ENCODE measurements at regions not wholly inside any gene's neighbourhood (a gene's known extent, or its start where the extent isn't known, plus 50 kb on each side); places are given as distances from the start of the nearest gene placed in this dataset.

- DNase-seq (ENCODE audit: low read depth in 2 of 2): no peak
Measured at GRCh38 chr14:49016381-49016780, 569.8 kb downstream of the RPS29 start.

GRCh38 chr14:49014476-49014875, 571.7 kb downstream of the RPS29 start:
- DNase-seq (ENCODE audit: low read depth in 2 of 2): peak in 1 of 2 experiments; percentile 1

- no peak for DNase-seq (ENCODE audit: low read depth in 2 of 2)
Measured at GRCh38 chr14:49008363-49008762, 577.8 kb downstream of the RPS29 start.

- DNase-seq (ENCODE audit: low read depth in 2 of 2): no peak
Measured at GRCh38 chr14:48991141-48991540, 595.0 kb downstream of the RPS29 start.

- no peak for DNase-seq (ENCODE audit: low read depth in 2 of 2)
Measured at GRCh38 chr14:48983351-48983888, 602.8 kb downstream of the RPS29 start.

- no peak for DNase-seq (ENCODE audit: low read depth in 2 of 2)
Measured at GRCh38 chr14:48974994-48975393, 611.2 kb downstream of the RPS29 start.

GRCh38 chr14:48973151-48973550, 613.0 kb downstream of the RPS29 start:
- peak; percentile 66 to 76 for DNase-seq (ENCODE audit: low read depth in 2 of 2)

GRCh38 chr14:48970943-48971342, 615.2 kb downstream of the RPS29 start:
- DNase-seq (ENCODE audit: low read depth in 2 of 2): peak in 1 of 2 experiments; percentile 23

GRCh38 chr14:48967419-48967818, 618.8 kb downstream of the RPS29 start:
- peak in 1 of 2 experiments; percentile 31 for DNase-seq (ENCODE audit: low read depth in 2 of 2)

- DNase-seq (ENCODE audit: low read depth in 2 of 2): no peak
Measured at GRCh38 chr14:48963231-48963790, 622.9 kb downstream of the RPS29 start.

- no peak for DNase-seq (ENCODE audit: low read depth in 2 of 2)
Measured at GRCh38 chr14:48957486-48957885, 628.7 kb downstream of the RPS29 start.

GRCh38 chr14:48955857-48956256, 630.3 kb downstream of the RPS29 start:
- DNase-seq (ENCODE audit: low read depth in 2 of 2): no peak

- DNase-seq (ENCODE audit: low read depth in 2 of 2): no peak
Measured at GRCh38 chr14:48954446-48954845, 631.7 kb downstream of the RPS29 start.

- no peak for DNase-seq (ENCODE audit: low read depth in 2 of 2)
Measured at GRCh38 chr14:48944809-48945208, 641.4 kb downstream of the RPS29 start.

- no peak for DNase-seq (ENCODE audit: low read depth in 2 of 2)
Measured at GRCh38 chr14:48943913-48944312, 642.3 kb downstream of the RPS29 start.

GRCh38 chr14:48937541-48938195, 648.5 kb downstream of the RPS29 start:
- DNase-seq (ENCODE audit: low read depth in 2 of 2): peak; percentile 9 to 12

GRCh38 chr14:48936849-48937248, 649.3 kb downstream of the RPS29 start:
- peak in 1 of 2 experiments; percentile 1 for DNase-seq (ENCODE audit: low read depth in 2 of 2)

- peak; percentile 70 to 75 for DNase-seq (ENCODE audit: low read depth in 2 of 2)
Measured at GRCh38 chr14:48936362-48936761, 649.8 kb downstream of the RPS29 start.

GRCh38 chr14:48925184-48925583, 661.0 kb downstream of the RPS29 start:
- DNase-seq (ENCODE audit: low read depth in 2 of 2): no peak

- no peak for DNase-seq (ENCODE audit: low read depth in 2 of 2)
Measured at GRCh38 chr14:48914921-48915320, 671.3 kb downstream of the RPS29 start.

- DNase-seq (ENCODE audit: low read depth in 2 of 2): no peak
Measured at GRCh38 chr14:48914382-48914781, 671.8 kb downstream of the RPS29 start.

GRCh38 chr14:48900565-48900964, 685.6 kb downstream of the RPS29 start:
- no peak for DNase-seq (ENCODE audit: low read depth in 2 of 2)

GRCh38 chr14:48890333-48890732, 695.8 kb downstream of the RPS29 start:
- DNase-seq (ENCODE audit: low read depth in 2 of 2): no peak

Data from fibroblast of skin of left biceps (primary cell).